Neural crest cell (in vitro differentiated cells): ENCODE measurements at regions not wholly inside any gene's neighbourhood (a gene's known extent, or its start where the extent isn't known, plus 50 kb on each side); places are given as distances from the start of the nearest gene placed in this dataset.
"Not testable (repeated sequence)": the region's sequence is repeated elsewhere in the genome, so short reads cannot be mapped to it uniquely, and the experiment has no call there.

Experiments
- DNase-seq: peaks from one replicate; pipeline ENCODE4 v3.0.0; 2021; ENCODE audit warnings: low read depth, mixed read lengths, low spot score
- H3K27ac Mint-ChIP-seq: one replicate; pipeline ENCODE4 v1.8.0; 2021; ENCODE audit warnings: mild to moderate bottlenecking, mixed read lengths; ENCODE audit not compliant: unreplicated experiment
- H3K27me3 Mint-ChIP-seq: 2 replicates; pipeline ENCODE4 v1.8.0; 2021; ENCODE audit warnings: low read depth, mild to moderate bottlenecking, mixed read lengths
- H3K36me3 Mint-ChIP-seq: 2 replicates; pipeline ENCODE4 v1.8.0; 2021; ENCODE audit warnings: low read depth, mild to moderate bottlenecking, mixed read lengths
- H3K4me1 Mint-ChIP-seq: 2 replicates; pipeline ENCODE4 v1.8.0; 2021; ENCODE audit warnings: mixed read lengths
- H3K4me3 Mint-ChIP-seq: one replicate; pipeline ENCODE4 v1.8.0; 2021; ENCODE audit warnings: mild to moderate bottlenecking, mixed read lengths
- H3K9me3 Mint-ChIP-seq: 2 replicates; pipeline ENCODE4 v1.8.0; 2021; ENCODE audit warnings: mixed read lengths
- CTCF ChIP-seq: fragments of 200-600 bp; sonication (generic); conservative IDR thresholded peaks from 2 replicates; pipeline ENCODE4 v1.5.0; 2021; ENCODE audit warnings: antibody characterized with exemption, mild to moderate bottlenecking

- peaks cover 6% of the 10 kb centered on the region for H3K4me1 Mint-ChIP-seq
- no peaks in the 10 kb centered on the region for H3K27me3 Mint-ChIP-seq
- TF ChIP-seq CTCF, result no peak
- H3K9me3 Mint-ChIP-seq, result no peaks in the 10 kb centered on the region
- no peak for DNase-seq
- no peak overlapping the region for H3K4me3 Mint-ChIP-seq
- H3K27ac Mint-ChIP-seq, result no peak overlapping the region
- H3K36me3 Mint-ChIP-seq, result peaks cover 3% of the 10 kb centered on the region
These were observed 177.2 kb upstream of the TAB2 start for GRCh38 chr6:149140137-149140909.

GRCh38 chr6:149140910-149141290 lies 176.6 kb upstream of the TAB2 start:
- no peak for TF ChIP-seq CTCF
- no peaks in the 10 kb centered on the region for H3K27me3 Mint-ChIP-seq
- H3K4me1 Mint-ChIP-seq, result peaks cover 6% of the 10 kb centered on the region
- no peak for DNase-seq
- H3K9me3 Mint-ChIP-seq, result no peaks in the 10 kb centered on the region
- peaks cover 3% of the 10 kb centered on the region for H3K36me3 Mint-ChIP-seq
- H3K4me3 Mint-ChIP-seq, result no peak overlapping the region
- H3K27ac Mint-ChIP-seq, result no peak overlapping the region

- no peaks in the 10 kb centered on the region for H3K27me3 Mint-ChIP-seq
- H3K9me3 Mint-ChIP-seq, result no peaks in the 10 kb centered on the region
- H3K27ac Mint-ChIP-seq, result no peak overlapping the region
- H3K4me1 Mint-ChIP-seq, result peaks cover 6% of the 10 kb centered on the region
- no peak for DNase-seq
- peaks cover 3% of the 10 kb centered on the region for H3K36me3 Mint-ChIP-seq
- H3K4me3 Mint-ChIP-seq, result no peak overlapping the region
- no peak for TF ChIP-seq CTCF
These were observed 174.5 kb upstream of the TAB2 start for GRCh38 chr6:149142924-149143429.

GRCh38 chr6:149145800-149146199 lies 171.7 kb upstream of the TAB2 start:
- H3K9me3 Mint-ChIP-seq, H3K4me3 Mint-ChIP-seq, H3K4me1 Mint-ChIP-seq, H3K36me3 Mint-ChIP-seq, DNase-seq, H3K27ac Mint-ChIP-seq, H3K27me3 Mint-ChIP-seq: not testable (repeated sequence)

- H3K27me3 Mint-ChIP-seq, result no peaks in the 10 kb centered on the region
- H3K27ac Mint-ChIP-seq, result no peak overlapping the region
- H3K36me3 Mint-ChIP-seq, result no peaks in the 10 kb centered on the region
- no peaks in the 10 kb centered on the region for H3K4me1 Mint-ChIP-seq
- H3K4me3 Mint-ChIP-seq, result no peak overlapping the region
- H3K9me3 Mint-ChIP-seq, result peaks cover 3% of the 10 kb centered on the region
- DNase-seq, result no peak
- TF ChIP-seq CTCF, result no peak
These were observed 170.3 kb upstream of the TAB2 start for GRCh38 chr6:149147195-149147594.

GRCh38 chr6:149147938-149148718 lies 169.4 kb upstream of the TAB2 start:
- Mint-ChIP-seq H3K4me1 (no peaks in the 10 kb centered on the region), H3K27ac (no peak overlapping the region), H3K9me3 (peaks cover 3% of the 10 kb centered on the region), H3K36me3 (no peaks in the 10 kb centered on the region), H3K27me3 (no peaks in the 10 kb centered on the region), H3K4me3 (no peak overlapping the region)
- TF ChIP-seq CTCF, result no peak
- DNase-seq, result no peak
